ENCODE measurements at regions not wholly inside any gene's neighbourhood (a gene's known extent, or its start where the extent isn't known, plus 50 kb on each side); places are given as distances from the start of the nearest gene placed in this dataset.

DNA sequence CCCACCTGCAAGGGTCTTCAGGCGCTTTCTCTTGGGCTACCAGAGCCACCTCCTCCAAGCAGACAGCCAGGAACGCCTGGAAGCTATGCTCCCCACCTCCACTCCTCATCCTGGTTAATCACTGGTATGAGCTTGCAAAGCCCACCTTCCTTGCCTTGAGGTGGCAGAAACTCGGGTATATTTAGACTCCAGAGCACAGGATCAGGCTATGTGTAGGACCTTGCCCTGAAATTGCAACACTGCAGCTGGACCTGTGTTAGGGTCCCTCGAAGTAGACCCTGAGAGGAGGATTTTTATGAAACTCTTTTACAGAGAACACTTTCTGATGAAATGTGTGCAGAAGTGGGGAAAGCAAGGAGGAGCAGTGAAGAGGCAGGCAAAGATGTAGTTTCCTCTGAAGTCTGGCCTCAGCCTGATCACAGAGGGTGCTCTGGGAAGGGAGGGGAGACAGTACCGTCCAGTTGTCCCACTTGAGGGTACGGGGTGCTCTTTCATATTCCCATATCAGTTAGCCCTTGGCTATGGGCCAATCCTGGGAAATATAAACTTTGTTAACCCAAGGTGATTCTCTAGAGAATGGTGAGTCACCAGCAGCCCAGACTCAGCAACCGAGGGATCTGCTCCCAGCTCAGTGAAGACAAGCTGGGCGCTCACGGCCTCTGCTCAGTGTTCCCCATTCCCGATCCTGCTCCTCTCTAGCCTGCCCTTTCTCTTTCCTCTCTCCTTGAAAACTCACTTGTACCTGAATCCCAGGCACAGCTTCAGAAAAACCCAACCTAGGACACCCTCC lies 157.9 kb downstream of the UQCRFS1 start:
- TF ChIP-seq, protein P1, sequence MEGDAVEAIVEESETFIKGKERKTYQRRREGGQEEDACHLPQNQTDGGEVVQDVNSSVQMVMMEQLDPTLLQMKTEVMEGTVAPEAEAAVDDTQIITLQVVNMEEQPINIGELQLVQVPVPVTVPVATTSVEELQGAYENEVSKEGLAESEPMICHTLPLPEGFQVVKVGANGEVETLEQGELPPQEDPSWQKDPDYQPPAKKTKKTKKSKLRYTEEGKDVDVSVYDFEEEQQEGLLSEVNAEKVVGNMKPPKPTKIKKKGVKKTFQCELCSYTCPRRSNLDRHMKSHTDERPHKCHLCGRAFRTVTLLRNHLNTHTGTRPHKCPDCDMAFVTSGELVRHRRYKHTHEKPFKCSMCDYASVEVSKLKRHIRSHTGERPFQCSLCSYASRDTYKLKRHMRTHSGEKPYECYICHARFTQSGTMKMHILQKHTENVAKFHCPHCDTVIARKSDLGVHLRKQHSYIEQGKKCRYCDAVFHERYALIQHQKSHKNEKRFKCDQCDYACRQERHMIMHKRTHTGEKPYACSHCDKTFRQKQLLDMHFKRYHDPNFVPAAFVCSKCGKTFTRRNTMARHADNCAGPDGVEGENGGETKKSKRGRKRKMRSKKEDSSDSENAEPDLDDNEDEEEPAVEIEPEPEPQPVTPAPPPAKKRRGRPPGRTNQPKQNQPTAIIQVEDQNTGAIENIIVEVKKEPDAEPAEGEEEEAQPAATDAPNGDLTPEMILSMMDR (conservative IDR thresholded peaks at IDR 0.05) = no peak
- TF ChIP-seq EZH2 (IDR thresholded peaks at IDR 0.05; ENCODE audit: low read depth) = no peak

Measured in PC-9 (cell line).